GM18499 (cell line): ENCODE measurements at regions not wholly inside any gene's neighbourhood (a gene's known extent, or its start where the extent isn't known, plus 50 kb on each side); places are given as distances from the start of the nearest gene placed in this dataset.

Source experiments
- ATAC-seq: cut with Tn5 transposase; IDR thresholded peaks from one replicate; pipeline ENCODE4 v1.9.1; 2021; ENCODE audit warnings: moderate number of reproducible peaks; ENCODE audit not compliant: insufficient read depth, unreplicated experiment

DNA sequence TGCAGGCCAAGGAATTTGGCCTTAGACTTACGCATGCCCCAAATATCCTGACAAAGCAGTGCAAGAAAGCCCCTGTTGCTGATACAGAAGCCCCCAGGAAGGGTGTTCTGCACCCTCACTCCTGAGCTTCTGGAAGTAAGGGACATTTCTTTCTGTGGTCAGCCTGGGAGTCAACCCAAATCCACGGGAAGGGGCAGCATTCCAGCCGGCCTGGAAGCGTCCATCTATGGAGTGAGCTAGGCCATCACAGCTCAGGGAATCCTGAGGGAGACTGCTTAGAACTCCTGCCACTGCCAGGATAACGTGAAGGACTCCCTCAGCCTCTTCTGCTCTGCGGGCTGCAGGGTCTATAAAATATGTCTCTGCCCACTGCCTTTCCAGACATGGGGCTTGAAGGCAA, 173.9 kb downstream of the ANAPC1 start:
- ATAC-seq: no peak

DNA sequence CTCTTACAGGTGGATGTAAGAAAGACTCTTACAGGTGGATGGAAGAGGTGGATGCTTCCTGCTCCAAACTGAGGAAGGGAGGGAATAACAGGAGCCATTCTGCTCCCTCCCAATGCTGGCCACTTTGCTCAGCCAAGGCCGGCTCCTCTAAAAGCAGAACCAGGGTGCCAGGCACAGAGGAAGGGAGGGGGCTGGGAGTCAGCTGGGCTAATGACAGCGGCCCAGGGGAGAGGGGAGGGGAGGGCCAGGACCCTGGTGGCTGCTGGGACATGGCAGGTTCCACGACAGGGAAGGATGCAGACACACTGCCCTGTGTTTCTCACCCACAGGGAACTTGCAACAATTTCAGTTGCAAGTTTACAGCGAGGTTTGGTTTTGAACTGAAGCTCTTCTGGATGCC, 173.4 kb downstream of the ANAPC1 start:
- ATAC-seq: no peak

DNA sequence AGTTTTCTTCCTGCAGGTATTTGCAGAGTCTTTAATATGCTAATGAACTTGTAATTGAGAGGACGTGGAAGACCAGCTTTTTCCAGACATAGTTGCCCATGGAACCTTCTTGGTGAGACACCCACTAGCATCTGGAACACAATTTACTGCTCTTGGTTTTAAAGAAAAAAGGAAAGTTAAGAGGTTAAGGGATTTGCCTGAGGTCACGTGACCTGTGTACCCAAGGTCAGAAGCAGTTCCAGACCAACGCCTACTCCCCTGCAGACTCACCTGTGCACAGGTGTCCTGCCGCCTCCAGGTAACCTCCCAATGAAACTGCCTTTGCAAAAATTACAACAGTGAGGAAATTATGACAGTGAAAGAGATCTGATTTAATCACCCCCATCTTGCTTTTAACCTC, 172.7 kb downstream of the ANAPC1 start:
- ATAC-seq: no peak

DNA sequence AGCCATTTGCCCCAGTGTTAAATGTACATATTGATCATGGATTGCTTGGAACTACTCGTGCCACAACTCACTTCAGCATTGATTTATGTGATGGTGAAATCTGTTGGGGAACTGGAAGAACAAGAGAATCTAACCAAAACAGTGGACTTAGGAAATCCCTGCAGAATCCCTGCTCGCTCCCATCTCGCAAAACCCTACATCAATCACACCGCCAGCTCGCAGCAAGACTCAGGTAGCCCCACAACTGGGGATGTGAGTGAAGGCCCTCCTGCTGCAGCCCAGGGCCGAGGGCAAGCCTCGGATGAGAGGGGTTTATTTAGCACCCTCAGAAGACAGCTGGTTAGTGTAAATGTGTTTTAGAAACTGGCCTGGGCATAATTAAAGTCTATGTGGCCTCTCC, 171.6 kb downstream of the ANAPC1 start:
- ATAC-seq: no peak

DNA sequence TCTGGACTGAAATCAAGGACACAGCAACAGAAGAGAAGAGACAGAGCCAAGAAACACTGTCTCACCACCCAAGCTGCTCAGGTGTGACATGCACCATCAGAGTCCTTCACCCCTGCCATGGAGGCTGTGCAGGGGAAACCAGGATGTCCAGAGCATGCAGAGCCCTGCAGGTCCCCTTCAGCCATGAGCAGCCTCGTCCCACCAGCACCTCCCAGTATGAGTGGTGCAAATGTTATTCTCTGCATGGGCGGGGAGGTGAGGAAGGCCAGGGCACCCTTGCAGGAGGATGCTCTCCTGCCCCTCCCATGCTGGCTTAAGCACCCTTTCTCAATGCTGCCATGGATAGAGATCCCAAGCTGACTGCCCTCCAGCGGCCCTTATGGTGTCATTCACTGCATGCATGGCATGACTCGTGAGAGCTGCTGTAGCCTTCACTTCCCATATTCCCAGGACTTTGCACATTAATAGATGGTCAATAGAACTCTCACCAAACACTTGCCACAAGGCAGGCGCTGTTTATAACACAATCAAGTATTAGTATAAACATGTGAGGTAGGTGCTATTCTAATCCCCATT, 171.0 kb downstream of the ANAPC1 start:
- no peak for ATAC-seq

DNA sequence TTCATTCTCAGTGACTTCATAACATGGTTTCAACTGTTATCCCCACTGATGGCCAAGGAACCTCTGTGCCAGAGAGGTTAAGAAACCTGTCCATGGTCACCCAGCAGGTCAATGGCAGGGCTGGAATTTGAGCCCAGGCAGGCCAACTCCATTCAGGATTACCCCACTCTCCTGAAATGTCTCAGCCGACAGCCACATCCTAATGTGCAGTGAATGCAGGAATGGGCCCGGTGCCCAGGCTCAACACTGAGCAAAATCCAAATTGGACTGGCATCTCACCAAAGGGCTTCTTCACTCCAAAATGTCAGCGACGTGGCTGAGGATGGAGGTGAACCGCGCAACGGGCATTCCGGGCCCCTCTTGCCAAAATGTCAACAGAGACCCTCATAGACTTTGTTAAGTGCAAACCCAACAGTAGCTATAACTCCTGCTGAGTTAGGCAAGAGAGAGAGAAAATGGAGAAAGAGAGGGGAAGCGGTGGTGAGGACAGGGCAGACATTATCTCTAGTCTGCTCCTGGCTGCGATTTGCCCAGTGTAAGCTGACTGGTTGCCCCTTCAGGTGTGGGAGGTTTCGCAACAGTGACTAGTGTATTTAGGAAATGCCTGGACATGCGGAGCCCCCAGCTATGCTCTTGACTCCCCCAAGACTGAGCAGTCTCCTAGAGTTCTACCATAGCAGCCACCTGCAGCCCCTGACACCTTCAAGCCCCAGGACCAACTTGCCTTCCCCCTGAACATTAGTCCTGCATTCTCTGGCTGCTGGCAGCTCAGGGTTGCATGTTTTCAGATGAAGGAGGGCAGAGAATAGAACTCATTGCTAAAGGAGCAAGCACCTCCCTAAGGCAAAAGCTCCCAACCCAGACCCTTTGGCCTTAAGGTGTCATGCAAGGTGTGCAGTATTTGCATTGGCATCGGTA, 167.7 kb downstream of the ANAPC1 start:
- no peak for ATAC-seq

DNA sequence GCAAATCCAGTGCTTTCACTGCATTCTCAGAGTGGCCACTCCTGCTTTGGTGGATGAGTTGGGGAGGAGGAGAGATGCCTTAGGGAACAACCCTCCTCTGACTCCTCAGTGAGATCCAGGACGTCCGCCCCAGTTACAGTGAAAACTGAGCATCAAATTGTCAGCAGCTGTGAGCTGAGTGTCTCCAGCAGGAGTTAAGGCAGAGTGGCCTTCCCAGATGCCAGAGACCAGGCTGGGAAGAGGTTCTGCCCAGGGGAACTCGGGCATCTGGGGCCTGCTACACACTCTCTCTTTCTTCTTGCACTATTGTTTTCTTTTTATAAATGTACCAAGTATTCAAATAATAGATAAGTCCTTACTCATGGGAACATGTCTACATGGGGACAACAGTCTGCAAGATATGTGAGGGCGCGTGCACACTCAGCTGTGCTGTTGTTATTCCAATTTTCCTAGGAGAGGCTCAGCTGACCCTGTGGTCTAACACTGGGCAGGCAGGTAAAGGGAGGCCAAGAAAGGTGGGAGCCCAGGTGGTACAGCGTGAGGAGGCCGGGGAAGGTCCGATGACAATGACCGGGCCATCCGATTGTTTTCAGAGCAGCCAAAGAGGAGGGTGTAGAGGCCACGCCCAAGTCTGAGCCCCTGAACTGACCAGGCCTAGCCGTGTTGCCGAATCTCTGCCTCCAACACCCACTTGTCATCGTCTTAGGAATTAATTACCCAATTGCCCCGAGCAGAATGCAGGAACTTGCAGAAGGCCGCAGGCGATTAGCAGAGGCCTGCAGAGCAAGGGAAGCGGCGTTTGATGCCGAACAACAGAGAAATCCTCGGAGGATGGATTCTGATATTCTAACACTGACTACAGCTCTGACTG, 166.9 kb downstream of the ANAPC1 start:
- no peak for ATAC-seq
